NCI-H146 treated with DMSO at 0.1 percent for 48 hours (cell line): ENCODE measurements at regions not wholly inside any gene's neighbourhood (a gene's known extent, or its start where the extent isn't known, plus 50 kb on each side); places are given as distances from the start of the nearest gene placed in this dataset.

Experiments
- DNase-seq: peaks from one replicate; lab custom pipeline; 2025; ENCODE audit not compliant: unreplicated experiment; lab: John Stamatoyannopoulos, UW

DNA sequence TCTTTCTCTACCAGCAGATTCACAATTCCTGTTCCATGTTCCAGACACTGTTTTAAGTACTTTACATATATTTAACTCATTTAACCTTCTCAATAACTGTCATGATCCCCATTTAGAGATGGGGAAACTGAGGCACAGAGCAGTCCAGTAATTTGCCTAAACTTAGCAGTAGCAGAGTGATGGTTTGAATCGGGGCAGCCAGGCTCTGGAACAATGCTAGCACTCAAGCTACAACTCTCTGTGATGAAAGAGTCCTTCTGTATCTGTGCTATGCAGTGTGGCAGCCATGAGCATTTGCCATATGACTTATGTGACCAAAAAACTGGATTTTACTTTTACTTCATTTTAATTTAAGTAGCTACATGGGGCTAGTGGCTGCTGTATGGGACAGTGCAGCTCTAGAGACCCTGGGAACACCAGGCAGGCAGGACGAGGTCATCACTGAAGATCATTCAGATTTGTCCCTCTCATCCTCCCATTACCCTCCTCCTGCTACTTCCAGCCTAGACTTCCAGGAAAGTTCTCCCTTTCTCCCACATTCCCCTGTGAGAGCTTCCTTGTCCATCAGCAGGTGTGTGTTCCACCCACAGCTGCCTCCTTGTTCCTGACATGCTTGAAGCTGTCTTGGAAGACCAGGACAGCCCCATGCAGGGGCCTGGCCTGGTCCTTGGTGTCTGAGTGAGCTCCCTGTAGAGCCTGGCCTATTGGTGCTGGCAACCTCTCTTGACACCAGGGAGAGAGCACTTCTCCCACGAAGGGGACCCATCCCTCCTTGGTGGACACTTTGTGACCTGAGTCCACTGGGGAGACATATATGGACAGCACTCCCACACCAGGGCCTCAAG, 157.0 kb downstream of the MRPL14 start:
- DNase-seq = no peak

DNA sequence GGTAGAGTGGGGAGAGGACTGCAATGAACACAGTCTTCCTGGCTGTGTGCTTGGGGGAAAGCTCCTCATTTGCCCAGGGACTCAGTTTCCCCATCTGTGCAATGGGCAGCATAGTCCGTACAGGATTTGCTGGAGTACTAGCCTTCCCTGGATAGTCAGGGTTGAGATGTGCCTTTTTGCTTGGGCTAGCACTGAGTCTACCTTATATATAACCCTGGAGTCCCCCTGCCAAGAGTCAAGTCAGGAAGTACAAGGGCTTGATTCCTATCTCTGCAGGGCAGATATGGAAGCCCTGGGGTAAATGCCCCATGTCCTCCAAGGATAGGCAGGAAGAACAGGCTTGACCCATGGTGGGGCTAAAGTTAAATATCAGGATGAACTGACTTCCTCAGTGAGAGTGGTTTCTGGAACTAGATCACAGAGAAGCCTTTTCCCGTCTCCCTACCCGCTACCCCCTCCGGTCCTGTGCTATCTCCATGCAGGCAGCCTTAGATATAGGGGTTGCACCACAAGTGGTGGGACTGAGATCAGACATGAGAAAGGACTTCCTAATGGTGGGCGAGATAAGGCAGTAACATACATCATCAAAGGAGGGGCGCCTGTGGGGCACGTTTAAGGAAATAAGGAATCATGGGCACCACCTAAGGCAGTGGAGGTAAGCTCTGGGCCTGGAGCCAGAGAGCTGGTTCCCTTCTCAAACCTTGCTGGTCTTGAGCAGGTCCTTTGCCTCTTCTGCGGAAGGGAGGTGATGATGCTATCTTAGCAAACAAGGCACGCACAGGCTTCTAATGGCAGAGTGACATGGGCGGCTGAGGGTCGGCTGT, 157.9 kb downstream of the MRPL14 start:
- no peak for DNase-seq

DNA sequence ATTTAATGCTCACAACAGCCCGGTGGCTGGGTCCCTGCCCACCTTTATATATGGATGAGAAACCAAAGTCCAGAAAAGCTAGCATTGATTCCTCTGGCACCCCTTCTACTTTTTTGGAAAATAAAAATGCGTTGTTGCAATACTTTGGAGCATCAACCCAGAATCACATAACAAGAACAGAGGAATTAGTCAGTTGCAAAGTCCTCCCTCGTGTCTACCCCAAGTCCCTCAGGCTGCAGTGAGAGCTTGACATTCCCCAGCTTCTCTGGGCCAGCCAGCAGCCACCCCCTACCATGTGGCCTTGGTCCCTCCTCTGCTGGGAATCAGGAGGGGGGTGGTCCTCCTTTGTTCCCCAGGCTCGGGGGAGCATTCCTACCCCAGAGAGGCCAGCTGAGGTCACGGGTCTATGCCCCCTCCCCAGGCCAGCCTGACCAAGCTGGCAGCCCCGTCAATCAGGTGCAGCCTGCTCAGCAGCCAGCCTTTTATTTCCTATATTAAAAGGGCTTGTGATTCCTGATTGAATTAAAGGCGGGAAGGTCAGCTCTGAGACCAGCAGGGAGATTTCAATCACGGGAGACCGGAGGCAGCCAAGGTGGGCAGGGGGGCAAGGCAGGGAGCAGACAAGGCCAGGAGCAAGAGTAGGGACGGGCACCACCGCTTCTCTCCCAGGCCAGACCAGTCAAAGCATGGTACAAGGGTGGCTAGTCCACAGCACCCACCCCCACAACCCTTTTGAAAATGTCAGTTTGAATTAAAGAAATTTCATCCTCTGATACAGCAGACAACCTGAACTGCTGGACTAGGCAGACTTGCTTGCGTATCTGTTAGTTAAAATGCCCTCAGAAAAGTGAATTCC, 158.9 kb downstream of the MRPL14 start:
- no peak for DNase-seq

DNA sequence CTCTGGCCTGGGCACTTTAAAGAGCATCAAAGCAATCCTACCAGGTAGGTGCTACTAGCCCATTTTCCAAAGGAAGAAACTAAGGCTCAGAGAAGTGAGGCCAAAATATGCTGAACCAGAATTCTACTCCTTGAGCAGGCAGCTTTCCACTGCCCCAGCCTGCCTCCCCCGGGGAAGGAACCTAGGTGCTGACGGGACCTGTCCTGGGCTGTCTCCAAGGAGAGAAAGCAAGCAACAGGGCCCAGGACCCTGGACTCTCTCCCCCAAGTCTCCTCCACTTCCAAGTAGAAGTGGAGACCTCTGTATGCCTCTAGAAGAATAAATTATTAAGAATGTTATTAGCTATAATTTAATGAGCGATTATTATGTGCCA, 159.5 kb downstream of the MRPL14 start:
- no peak for DNase-seq

DNA sequence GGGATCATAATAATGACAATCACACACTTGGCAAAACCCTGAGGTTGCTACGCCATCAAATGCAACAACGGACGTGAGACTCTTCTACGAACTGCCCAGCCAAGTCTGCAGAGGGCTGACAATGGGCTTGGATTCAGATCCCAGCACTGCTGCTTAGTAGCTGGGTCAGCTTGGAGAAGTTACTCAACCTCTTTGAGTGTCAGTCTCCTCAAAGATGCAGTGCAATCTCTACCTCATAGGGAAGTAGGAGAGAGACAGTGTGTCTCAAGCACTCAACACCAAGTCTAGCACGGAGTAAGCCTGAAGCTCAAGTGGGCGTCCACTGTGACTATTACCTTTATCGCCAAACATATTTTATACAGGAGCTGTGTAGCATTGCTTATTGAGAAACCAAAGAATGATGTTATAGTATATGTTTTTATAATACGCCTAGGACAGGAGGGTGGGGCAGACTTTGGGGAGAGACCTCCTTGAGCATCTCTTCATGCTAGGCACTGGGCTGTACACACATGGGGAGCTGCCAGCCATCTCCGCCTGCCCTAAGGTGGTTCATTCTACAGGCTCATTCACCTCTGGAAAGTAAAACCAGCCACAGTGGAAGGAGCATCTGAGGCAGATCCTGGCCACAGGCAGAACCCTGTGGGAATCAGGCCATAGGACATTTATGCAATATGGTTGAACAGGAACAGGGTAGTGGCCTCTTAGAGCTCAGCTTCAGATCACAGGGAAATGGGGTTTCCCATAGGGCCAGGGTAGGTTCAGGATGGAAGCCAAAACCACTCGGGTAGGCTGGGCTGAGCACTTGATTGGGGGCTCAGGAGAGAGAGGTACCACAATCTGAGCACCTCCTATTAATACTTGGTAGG, 160.2 kb downstream of the MRPL14 start:
- DNase-seq = no peak

DNA sequence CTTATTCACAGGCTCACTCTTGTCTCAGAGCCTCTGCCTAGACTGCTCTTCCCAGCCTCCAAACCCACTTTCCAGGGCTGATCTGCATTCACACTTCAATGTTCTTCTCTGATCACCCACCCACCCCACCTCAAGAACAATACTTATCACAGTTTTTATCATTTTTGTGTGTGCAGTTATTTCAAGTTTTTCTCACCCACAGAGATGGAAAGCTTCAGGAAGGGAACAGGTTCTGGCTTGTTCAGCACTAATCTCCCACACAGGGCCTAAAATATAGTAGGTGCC, 160.9 kb downstream of the MRPL14 start:
- DNase-seq = no peak

DNA sequence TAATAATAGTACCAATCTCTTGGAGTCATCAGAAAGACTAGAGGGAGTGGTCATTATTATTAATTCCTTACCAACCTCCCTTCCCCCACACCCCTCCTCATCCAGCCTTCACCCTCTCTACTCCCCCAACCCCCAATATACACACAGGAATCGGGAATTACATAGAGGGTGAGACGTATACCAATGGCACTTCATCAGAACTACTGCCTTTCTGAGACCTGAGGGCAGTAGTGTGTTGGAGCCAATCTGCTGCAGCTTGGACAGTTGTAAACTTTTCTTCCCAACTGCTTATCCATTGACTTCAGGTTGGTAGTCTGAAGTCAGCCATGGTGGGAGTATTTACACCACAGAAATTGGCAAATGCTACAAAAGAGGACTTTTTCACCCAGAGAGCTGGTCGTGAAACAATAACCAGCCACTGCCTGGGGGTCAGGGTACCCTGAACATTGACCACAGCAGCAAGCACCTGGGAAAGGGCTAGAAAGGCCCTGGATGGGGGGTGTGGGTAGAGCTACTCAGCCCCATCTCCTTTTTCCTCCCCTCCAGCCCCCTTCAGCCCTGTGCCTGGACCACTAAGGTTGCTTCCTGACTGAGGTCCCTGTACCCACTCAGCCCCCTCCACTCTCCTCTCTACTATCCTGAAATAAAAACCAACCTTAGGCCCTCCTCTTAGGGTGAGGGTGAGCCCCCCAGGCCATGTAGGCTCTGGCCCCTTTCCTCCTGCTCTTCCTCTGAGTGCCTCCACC, 161.5 kb downstream of the MRPL14 start:
- DNase-seq = no peak

DNA sequence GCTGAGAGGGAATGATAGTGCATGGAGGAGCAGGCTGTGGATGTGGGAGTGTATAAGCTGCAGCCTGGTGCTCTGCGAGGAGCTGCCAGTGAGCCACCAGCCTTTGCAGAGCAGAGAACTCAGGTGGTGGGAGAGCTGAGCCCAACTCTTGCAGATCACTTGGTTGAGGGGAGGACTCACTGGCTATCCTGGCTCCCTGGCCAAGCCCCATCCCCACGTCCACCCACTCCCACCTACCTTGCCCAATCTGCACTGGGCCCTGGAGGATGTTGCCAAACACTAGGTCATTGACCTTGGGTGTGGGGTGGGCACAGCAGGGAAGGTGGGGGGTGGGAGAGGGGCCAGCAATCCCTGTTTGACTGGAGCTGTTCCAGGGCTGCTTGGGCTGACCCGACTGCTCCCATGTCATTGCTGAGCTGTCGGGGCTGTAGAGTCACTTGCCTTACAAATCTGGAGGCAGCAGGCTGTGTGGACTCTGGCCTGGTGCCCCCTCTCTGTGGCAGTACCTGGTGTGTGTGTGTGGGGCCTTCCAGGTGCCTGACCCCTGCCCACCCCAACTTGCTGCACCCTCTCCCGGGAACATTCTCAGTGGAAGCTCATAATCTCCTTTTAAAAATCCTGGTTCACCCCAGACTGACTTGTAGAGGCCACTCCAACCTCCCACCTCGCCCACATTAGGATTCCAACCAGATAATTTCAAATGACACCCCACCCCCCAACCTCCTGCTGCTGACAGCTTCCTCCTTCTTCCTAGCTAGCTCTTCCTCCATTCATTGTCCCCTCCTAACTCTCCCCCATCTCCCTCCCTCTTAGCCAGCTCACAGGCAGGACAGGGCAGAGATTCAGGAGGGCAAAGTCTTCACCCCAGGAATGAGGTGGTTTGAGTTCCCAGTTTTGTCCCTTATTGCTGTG, 162.3 kb downstream of the MRPL14 start:
- no peak for DNase-seq

DNA sequence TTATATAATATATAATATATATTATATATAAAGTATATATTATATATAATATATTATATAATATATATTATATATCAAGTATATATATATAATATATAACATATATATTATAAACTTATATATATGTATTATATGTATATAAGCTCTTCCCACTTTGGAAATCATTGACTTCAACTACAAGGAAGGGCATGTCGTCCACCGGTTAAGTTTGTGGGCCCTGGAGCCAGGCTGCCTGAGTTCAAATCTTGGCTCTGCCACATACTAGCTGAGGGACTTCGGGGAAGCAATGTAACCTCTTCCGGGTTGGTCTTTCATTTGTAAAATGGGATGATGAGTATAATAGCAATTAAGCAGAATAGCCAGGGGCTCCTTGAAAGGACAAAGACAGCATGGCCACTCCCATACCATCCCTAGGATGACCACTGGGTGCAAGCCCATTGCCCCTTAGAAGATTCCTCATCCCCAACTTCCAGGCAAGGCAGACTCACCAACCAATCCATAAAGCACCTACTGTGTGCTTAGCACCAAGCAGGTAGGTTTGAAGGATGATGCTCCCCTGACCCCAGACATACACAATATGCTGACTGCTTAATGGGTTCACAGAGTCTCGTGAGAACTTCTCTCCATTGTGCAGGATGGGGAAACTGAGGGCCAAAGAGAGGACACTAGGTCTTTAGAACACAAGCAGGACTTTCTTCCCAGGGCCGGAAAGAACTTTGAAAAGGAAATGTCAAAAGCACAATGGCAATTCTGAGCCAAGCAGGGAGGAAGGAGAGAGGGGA, 163.2 kb downstream of the MRPL14 start:
- no peak for DNase-seq

DNA sequence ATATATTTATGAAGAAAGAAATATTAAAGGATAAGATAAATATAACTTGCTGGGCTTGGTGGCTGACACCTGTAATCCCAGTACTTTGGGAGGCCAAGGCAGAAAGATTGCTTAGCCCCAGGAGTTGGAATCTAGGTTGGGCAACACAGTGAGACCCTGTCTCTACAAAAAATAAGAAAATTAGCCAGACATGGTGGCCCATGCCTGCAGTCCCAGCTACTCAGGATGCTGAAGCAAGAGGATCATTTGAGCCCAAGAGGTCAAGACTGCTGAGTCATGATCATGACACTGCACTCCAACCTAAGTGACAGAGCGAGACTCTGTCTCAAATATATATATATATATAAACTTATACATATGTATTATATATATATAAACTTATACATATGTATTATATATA, 164.0 kb downstream of the MRPL14 start:
- no peak for DNase-seq

DNA sequence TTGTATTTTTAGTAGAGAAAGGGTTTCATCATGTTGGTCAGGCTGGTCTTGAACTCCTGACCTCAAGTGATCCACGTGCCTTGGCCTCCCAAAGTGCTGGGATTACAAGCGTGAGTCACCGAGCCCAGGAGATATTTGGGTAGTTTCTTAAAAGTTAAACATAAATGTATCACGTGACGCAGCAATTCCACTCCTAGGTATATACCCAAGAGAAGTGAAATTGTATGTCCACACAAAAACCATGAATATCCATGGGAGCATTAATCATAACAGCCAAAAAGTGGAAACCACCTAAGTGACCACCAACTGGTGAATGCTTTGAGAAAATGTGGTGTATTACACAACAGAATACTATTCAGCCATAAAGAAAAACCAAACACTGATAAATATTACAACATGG, 164.8 kb downstream of the MRPL14 start:
- no peak for DNase-seq

DNA sequence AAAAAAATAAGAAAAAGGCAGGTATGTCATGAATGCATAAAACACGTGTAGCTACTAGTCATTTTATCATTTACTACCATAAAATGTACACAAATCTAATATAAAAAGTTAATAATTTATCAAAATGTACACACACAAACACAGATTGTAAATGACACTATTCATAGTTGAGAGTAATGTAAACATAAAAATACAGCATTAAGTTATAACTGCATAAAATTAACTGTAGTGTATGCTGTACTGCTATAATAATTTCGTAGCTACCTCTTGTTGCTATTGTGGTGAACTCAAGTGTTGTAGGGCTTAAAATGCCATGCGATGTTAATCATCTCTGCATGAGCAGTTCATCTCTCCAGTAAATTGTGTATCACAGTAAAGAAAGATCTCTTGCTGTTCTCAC, 170.0 kb downstream of the MRPL14 start:
- DNase-seq = no peak

DNA sequence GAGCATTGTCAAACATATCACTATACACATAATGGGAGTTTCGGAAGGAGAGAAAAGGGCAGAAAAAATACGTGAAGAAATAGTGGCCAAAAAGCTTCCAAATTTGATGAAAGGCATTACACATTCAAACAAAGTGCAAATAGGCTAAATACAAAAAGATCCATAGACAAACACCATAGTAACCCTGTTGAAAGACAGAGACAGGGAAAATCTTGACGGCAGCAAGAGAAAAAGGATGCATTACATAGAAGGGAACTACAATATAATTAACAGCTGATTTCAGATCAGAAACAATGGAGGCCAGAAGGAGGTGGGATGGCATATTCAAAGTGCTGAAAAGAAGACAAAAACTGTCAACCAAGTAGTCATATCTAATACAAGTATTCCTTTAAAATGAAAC, 170.8 kb downstream of the MRPL14 start:
- no peak for DNase-seq

DNA sequence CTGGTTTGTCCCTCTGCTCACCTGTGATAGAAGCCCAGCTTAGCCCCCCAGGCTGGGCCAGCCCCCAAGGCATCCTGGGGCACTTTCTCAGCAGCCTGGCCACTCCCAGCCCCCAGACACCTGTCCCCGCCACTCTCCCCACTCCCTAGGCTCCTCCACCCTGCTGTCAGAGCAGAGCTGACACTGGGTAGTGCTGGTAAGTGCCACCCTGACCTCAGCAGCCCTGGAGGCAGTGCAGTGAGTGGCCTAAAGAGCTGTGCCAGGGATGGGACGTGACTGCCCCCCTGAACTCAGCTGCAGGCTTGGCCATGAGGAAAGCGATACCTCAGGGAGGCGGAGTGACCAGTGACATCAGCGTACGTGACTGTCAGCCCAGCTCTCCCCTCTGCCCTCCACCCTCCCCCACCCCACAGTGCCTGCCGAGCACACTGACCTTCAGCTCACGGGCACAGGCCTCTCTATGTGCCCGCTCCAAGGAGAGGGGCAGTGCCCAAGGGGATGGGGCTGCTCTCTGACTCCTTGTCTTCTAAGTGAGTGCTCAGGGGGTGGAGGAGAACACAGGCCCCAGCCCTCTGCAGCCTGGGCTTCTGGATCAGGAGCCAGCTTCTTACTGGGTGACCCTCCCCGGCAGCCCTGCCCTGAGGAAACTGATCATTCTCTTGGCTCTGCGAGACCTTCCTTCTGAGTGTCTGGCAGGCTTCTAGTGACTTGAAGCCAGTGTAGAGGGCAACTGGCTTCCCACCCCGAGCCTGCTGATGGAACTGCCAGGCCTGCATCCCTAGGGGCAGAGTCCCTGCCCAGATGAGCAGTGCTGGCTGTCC, 172.7 kb downstream of the MRPL14 start:
- DNase-seq = no peak

DNA sequence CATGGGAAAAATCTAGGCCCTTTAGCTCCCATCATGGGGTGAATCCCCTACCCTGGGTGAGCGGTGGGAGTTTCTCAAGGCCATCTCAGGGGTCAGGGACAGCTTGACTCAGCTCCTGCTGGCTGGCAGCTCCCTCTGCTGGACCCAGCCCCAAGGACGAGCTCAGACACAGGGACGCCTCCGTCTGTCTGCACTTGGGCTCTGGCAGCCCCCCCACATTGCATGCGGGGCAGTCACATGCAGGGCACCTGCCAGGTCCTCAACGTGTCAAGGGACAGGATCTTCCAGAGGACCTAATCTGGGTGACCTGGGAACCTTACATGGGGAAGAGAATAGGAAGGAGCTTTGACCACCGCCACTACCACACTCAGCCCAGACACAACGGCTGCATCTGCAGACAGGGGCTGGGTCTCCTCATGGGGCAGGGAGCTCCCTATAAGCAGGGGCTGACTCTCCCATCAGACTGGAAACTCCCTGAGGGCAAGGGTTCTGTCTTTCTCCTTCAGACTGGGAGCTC, 173.4 kb downstream of the MRPL14 start:
- DNase-seq = no peak

DNA sequence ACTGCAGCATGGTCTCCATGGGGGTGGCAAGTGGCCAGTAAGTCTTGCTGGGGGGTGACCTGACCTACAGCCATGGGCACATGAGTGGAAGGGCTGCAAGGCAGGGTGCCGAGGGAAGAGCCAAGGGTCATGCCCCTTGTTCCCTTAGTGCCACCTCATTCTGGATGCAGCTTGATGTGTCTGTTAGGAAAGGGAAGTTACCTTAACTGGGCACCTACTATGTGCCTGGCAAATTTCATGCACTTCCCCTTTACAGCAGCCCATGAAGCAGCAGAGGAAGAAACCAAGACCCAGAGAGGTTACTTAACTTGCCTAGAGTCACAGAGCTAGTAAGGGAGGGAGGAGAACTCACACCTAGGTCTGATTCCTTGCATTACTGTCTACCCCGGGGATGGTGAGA, 174.0 kb downstream of the MRPL14 start:
- DNase-seq = no peak

DNA sequence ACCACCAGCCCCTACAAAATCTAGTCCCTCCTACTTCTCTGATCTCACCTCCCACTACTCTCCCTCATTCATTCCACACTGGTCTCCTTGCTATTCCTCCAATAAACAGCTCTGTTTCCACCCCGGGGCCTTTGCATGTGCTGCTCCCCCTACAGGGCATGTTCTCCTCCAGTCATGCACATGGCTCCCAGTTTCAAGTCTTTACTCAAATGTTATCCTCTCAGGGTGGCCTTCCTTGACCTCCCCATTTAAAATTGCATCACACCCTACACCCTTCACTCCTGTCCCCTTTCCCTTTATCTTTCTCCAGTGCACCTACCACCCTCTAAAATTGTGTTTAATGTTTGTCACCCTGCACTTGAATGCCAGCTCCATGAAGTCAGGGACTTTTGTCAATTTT, 174.5 kb downstream of the MRPL14 start:
- DNase-seq = no peak
